ENCODE measurements at regions not wholly inside any gene's neighbourhood (a gene's known extent, or its start where the extent isn't known, plus 50 kb on each side); places are given as distances from the start of the nearest gene placed in this dataset.

DNA sequence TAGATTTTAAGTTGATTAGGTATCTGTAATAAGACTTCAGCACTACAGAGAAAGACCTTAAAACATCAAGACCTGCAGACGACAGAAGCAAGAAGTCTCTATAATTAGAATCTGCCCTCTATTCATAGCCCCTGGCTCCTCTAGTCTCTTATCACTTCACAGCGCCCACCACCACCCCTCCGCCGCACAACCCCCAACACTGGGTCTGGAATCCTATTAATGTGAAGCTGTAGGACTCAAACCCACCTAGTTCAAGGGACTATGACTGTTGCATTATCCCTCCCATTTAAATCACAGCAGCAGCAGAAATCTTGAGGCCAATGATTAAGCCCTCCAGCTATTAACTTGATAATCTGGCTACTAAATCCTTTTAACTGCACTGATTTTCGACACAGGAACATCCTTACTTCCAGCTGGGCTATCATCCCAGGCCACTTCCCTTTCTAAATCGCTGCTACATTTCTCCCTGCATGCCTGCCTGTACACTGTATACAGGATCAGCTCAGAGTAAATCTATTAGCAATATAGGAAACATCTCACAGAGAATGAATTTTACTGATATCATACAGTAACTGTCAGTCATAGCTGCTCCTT is 159.5 kb upstream of the GRAMD2B start:
- TF ChIP-seq, protein P1, sequence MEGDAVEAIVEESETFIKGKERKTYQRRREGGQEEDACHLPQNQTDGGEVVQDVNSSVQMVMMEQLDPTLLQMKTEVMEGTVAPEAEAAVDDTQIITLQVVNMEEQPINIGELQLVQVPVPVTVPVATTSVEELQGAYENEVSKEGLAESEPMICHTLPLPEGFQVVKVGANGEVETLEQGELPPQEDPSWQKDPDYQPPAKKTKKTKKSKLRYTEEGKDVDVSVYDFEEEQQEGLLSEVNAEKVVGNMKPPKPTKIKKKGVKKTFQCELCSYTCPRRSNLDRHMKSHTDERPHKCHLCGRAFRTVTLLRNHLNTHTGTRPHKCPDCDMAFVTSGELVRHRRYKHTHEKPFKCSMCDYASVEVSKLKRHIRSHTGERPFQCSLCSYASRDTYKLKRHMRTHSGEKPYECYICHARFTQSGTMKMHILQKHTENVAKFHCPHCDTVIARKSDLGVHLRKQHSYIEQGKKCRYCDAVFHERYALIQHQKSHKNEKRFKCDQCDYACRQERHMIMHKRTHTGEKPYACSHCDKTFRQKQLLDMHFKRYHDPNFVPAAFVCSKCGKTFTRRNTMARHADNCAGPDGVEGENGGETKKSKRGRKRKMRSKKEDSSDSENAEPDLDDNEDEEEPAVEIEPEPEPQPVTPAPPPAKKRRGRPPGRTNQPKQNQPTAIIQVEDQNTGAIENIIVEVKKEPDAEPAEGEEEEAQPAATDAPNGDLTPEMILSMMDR (IDR thresholded peaks at IDR 0.05; ENCODE audit: extremely low read depth in 1 of 2, insufficient read depth in 1 of 2, low read depth in 1 of 2, low read length in 2 of 2), result no peak
- TF ChIP-seq FOS (IDR thresholded peaks at IDR 0.05; ENCODE audit: borderline replicate concordance, insufficient read depth, low read length), result no peak

All from endothelial cell of umbilical vein (primary cell).